HG03108 (cell line): ENCODE measurements at regions not wholly inside any gene's neighbourhood (a gene's known extent, or its start where the extent isn't known, plus 50 kb on each side); places are given as distances from the start of the nearest gene placed in this dataset.
A peak's percentile ranks its signal among the peaks of the same experiment; 100 is the strongest.

Source experiments
- ATAC-seq: cut with Tn5 transposase; IDR thresholded peaks from one replicate; pipeline ENCODE4 v1.9.1; 2021; ENCODE audit warnings: moderate library complexity; ENCODE audit not compliant: unreplicated experiment

DNA sequence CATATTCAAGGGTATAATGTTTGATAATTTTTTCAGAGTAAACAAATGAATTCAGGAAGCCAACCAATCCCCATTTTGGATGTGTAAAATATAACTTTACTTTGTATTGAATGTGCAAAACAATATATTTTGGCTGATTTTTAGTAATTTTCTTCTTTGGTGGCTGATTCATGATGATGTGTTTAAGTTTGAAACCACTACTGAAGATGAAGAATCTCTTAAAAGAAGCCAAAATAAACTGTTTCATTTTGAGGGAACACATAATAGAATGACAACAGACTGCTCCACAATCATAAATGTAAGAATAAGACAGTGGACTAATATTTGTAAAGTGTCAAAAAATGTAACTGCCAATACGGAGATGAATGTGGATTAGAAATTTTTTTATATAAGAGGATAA is 52.5 kb upstream of the TRIM43 start:
- ATAC-seq = peak; percentile 12

DNA sequence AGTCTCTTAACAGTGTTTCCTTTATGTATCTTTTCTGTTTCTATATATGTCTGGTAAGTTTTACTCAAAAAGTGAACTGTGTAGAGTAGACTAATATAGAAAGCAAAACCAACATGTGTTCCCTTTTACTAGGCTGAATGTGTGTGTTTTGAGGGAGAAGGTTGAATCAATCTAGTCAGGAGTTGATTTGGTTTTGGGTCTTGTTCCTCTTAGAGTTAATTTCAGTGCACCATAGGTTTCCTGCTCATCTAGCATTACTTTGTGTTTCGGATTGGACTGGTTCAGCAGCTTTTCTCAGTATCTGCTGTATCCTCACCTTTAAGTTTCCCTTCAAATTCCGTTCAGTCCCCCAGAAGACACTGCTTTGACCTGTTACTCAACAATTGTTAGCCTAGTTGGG is 52.0 kb upstream of the TRIM43 start:
- peak; percentile 55 for ATAC-seq
